ENCODE measurements at regions not wholly inside any gene's neighbourhood (a gene's known extent, or its start where the extent isn't known, plus 50 kb on each side); places are given as distances from the start of the nearest gene placed in this dataset.

DNA sequence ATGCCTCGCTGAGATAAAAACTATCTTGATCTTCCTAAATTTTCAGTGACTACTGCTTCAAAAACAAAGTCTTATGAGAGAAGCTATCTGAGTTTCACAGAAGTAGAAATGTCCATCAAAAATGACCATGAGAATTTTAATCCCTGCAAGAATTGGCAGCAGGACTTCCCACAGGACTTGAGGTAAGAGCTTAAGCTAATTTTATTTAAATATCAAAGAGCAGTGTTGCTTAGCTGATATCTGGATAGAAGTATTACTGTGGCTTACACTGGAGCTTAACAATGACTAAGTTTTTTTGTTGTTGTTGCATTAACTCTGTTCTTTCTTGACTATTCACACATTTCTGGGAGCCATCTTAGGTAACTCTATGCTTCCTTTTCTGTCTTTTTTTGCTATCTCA is 60.8 kb upstream of the EPHA3 start:
- no peak for TF ChIP-seq POLR2A (IDR thresholded peaks at IDR 0.05)
- TF ChIP-seq CTCF (IDR thresholded peaks at IDR 0.05), result no peak
- TF ChIP-seq POLR2AphosphoS5 (IDR thresholded peaks at IDR 0.05), result no peak
- no peak for TF ChIP-seq EP300 (IDR thresholded peaks at IDR 0.05; ENCODE audit: low read depth)

Data from transverse colon (tissue), 4 donors.